Prostate gland (tissue), 2 donors: ENCODE measurements at regions not wholly inside any gene's neighbourhood (a gene's known extent, or its start where the extent isn't known, plus 50 kb on each side); places are given as distances from the start of the nearest gene placed in this dataset.

ENCODE experiments used
- DNase-seq: peaks from one replicate; pipeline ENCODE4 v3.0.0-alpha.2; 2019; ENCODE audit warnings: low spot score
- H3K27ac ChIP-seq, 2 donors: fragments of 200-600 bp; sonication (generic); 2 replicates each; pipeline ENCODE4 v1.5.1; 2017 to 2019
- H3K27me3 ChIP-seq: fragments of 200-600 bp; sonication (generic); replicated peaks from 2 replicates; pipeline ENCODE4 v1.5.1; 2019; ENCODE audit not compliant: insufficient read depth
- H3K36me3 ChIP-seq, 2 donors: fragments of 200-600 bp; sonication (generic); 1 replicate in 1 of 2; 2 replicates in 1 of 2; pipeline versions ENCODE4 v1.5.1 to v1.8.1; 2017 to 2019
- H3K4me1 ChIP-seq: fragments of 200-600 bp; sonication (generic); replicated peaks from 2 replicates; pipeline ENCODE4 v1.5.1; 2019
- H3K4me3 ChIP-seq, 2 donors: fragments of 200-600 bp; sonication (generic); 2 replicates each; pipeline ENCODE4 v1.5.1; 2017 to 2019
- H3K9me3 ChIP-seq: fragments of 200-600 bp; sonication (generic); 2 replicates; pipeline ENCODE4 v1.5.1; 2017
- CTCF ChIP-seq, 4 experiments: fragments of 200-600 bp in 2 of 4; fragments of 450-650 bp in 2 of 4; sonication (generic) in 2 of 4; IDR thresholded peaks; 1 replicate in 3 of 4; 2 replicates in 1 of 4; pipeline ENCODE4 v1.5.1; 2016 to 2019; ENCODE audit warnings: antibody characterized with exemption in 4 of 4, mild to moderate bottlenecking in 2 of 4, moderate library complexity in 2 of 4
- POLR2A ChIP-seq: fragments of 450-650 bp; IDR thresholded peaks from one replicate; pipeline ENCODE4 v1.6.1; 2016; ENCODE audit warnings: antibody characterized with exemption, mild to moderate bottlenecking
- POLR2AphosphoS5 ChIP-seq: sonication (generic); formaldehyde crosslinking; IDR thresholded peaks from one replicate; pipeline ENCODE4 v1.6.1; 2017; ENCODE audit warnings: antibody characterized with exemption
- WGBS: methylation state at CpG from one replicate; pipeline ENCODE4 v1.1.5; 2018; 5-methylcytosine and 5-hydroxymethylcytosine counted together
- intact Hi-C: fragments of 100-400 bp; cut with DNase I; formaldehyde crosslinking; loops from one replicate; pipeline ENCODE4 v1.14.2; 2022

DNA sequence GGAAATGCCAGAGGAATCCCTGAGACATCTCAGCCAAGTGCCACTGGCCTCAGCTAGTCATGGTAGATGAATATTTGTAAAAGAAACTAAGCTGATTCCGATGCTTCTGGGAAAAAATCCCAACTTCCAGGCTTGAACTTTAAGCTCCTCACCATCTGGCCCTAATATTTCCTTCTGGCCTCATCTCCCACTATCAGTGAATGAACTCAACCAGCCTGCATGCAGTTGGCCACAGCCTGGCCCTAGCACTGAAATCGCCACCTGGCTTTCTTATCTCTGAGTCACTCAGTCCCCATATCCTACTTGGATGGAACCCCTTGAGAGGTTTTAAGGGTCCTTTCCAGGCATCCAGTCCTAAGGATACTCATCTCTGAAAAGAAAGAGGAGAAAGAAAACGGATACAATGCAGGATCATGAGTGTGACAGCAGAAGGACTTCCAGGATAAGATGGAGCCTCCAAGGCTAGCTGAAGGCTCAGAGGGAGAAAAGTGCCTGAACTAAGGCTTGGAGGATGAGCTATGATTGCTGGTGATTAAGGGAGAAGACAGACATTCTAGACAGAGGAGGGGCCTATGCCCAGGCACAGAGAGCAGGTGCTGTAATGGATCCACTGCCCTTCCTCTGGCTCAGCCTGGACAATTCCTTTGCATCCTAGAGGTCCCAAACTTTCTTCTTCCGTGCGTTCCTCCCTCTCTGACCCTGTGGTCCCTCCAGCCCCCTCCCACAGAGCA is 141.5 kb upstream of the MYCN start:
- no peak overlapping the region for H3K27ac ChIP-seq
- WGBS: 86% methylated on average over 5 of the region's 5 CpGs
- DNase-seq: no peak
- H3K27me3 ChIP-seq: no peaks in the 10 kb centered on the region
- H3K9me3 ChIP-seq: no peaks in the 10 kb centered on the region
- intact Hi-C loops: no loop called here
- TF ChIP-seq POLR2AphosphoS5: no peak
- no peak for TF ChIP-seq POLR2A
- TF ChIP-seq CTCF (IDR thresholded peaks at IDR 0.05): no peak
- H3K4me3 ChIP-seq: no peak overlapping the region
- no peaks in the 10 kb centered on the region for H3K36me3 ChIP-seq
- H3K4me1 ChIP-seq: no peaks in the 10 kb centered on the region

GRCh38 chr2:15799432-15799827 is 140.9 kb upstream of the MYCN start:
- Histone ChIP-seq H3K27ac (no peak overlapping the region), H3K4me1 (no peaks in the 10 kb centered on the region), H3K27me3 (no peaks in the 10 kb centered on the region), H3K4me3 (no peak overlapping the region), H3K9me3 (no peaks in the 10 kb centered on the region), H3K36me3 (no peaks in the 10 kb centered on the region)
- intact Hi-C loops: no loop called here
- TF ChIP-seq POLR2A (no peak), CTCF (IDR thresholded peaks at IDR 0.05) (no peak), POLR2AphosphoS5 (no peak)
- WGBS: 54% methylated on average over 3 of the region's 3 CpGs
- no peak for DNase-seq

- no peak for TF ChIP-seq POLR2AphosphoS5
- TF ChIP-seq POLR2A: no peak
- TF ChIP-seq CTCF (IDR thresholded peaks at IDR 0.05): no peak
- H3K27me3 ChIP-seq: no peaks in the 10 kb centered on the region
- 91% methylated on average over 17 of the region's 17 CpGs for WGBS
- no peaks in the 10 kb centered on the region for H3K9me3 ChIP-seq
- DNase-seq: no peak
- H3K4me1 ChIP-seq: no peaks in the 10 kb centered on the region
- H3K36me3 ChIP-seq: no peaks in the 10 kb centered on the region
- H3K27ac ChIP-seq: no peak overlapping the region
- H3K4me3 ChIP-seq: no peak overlapping the region
- intact Hi-C loops: no loop called here
These were observed 139.6 kb upstream of the MYCN start for GRCh38 chr2:15800495-15801329.

DNA sequence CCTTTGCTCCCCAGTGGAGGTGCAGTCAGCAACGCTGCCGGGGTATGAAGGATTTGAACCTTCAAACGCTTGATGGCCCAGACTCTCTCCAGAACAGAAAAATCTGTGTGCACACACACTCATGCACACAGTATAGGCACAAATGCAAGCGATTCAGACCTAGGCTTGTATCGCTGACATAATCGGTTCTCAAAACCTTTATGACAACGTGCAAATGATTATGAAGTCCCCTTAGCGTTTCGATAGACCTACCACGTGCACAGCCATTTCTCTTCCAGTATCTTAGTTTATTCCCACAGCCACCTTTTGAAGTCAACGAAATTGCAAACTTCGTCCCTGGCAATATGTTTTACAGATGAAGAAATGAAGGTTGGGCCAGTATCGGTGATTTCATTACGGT is 138.9 kb upstream of the MYCN start:
- no peak for DNase-seq
- no peak for TF ChIP-seq POLR2AphosphoS5
- WGBS: 98% methylated on average over 14 of the region's 14 CpGs
- H3K27ac ChIP-seq: no peak overlapping the region
- no peaks in the 10 kb centered on the region for H3K36me3 ChIP-seq
- intact Hi-C loops: no loop called here
- no peak overlapping the region for H3K4me3 ChIP-seq
- H3K27me3 ChIP-seq: no peaks in the 10 kb centered on the region
- H3K9me3 ChIP-seq: no peaks in the 10 kb centered on the region
- no peaks in the 10 kb centered on the region for H3K4me1 ChIP-seq

DNA sequence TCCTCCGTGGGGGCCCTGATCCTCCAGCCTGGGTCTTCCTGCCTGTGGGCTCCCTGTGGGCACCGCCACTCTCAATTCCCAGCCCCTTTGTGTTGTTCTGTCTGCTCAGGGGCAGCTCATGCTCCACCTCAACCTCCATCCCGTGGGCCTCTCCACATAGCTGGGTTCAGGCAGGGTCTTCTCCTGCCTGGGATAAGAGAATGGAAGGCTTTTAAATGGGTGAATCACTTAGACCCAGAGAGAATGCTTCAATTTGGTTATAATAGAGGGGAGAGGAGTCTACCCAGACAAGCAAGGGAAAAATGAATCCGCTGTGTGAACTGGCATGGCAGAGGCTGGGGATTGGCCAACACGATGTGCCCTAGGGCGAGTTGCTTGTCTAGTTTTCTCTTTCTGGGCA is 138.4 kb upstream of the MYCN start:
- intact Hi-C loops: no loop called here
- Histone ChIP-seq H3K36me3 (no peaks in the 10 kb centered on the region), H3K4me1 (no peaks in the 10 kb centered on the region), H3K27me3 (no peaks in the 10 kb centered on the region), H3K9me3 (no peaks in the 10 kb centered on the region), H3K4me3 (no peak overlapping the region), H3K27ac (no peak overlapping the region)
- 75% methylated on average over 6 of the region's 6 CpGs for WGBS
- DNase-seq: no peak
- TF ChIP-seq POLR2AphosphoS5 (no peak), CTCF (IDR thresholded peaks at IDR 0.05) (no peak), POLR2A (no peak)
